ENCODE measurements at regions not wholly inside any gene's neighbourhood (a gene's known extent, or its start where the extent isn't known, plus 50 kb on each side); places are given as distances from the start of the nearest gene placed in this dataset.

DNA sequence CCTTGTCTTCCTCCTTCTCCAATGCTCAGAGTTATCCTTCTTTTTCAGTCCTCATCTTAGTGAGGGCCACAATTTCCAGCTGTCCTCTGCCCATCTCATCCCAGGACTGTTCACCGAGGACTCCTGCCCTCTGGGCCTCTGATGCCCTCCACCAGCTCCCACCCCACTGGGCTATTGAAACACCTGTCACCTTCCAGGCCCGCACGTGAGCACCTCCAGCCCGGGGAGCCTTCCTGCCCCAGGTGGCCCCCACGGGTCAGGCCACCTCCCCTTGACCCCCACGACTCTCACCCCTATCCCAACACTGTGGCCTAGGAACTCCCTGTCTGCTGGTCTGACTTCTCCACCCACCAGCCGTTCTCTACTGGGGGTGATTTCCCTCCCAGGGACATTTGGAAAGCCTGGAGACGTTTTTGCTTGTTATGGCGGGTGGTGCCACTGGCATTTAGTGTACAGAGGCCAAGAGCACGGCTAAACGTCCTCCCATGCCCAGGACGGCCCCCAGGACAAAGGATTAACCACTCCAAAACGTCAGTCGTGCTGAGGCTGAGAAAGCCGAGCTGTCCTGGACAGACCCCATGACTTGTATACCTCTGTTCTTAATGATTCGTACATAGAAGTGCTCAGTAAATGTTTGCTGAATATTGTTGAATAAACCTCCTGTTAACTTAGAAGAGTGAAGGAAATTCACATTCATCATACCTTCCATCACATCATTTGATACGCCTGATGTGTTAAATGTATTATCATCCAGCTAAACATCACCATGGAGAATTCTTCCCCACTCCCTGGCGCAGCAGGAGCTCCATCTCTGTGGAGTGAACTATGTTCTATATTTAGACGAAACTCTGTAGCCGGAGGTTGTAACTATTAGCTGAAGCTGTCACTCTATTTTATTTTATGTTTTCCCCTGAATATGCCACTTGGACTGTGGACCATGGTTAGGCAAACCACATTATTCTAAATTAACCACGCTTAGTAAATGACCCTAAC is 270.1 kb upstream of the SHH start:
- Histone ChIP-seq H3K4me3 (replicated peaks; ENCODE audit: insufficient read depth, low read length) (no peak overlapping the region), H3K27ac (replicated peaks) (no peak overlapping the region), H3K27me3 (ENCODE audit: insufficient read depth, poor library complexity, severe bottlenecking) (no peaks in the 10 kb centered on the region)
- TF ChIP-seq SPI1 (IDR thresholded peaks at IDR 0.05; ENCODE audit: borderline replicate concordance, low read depth), result no peak
- TF ChIP-seq, protein P1, sequence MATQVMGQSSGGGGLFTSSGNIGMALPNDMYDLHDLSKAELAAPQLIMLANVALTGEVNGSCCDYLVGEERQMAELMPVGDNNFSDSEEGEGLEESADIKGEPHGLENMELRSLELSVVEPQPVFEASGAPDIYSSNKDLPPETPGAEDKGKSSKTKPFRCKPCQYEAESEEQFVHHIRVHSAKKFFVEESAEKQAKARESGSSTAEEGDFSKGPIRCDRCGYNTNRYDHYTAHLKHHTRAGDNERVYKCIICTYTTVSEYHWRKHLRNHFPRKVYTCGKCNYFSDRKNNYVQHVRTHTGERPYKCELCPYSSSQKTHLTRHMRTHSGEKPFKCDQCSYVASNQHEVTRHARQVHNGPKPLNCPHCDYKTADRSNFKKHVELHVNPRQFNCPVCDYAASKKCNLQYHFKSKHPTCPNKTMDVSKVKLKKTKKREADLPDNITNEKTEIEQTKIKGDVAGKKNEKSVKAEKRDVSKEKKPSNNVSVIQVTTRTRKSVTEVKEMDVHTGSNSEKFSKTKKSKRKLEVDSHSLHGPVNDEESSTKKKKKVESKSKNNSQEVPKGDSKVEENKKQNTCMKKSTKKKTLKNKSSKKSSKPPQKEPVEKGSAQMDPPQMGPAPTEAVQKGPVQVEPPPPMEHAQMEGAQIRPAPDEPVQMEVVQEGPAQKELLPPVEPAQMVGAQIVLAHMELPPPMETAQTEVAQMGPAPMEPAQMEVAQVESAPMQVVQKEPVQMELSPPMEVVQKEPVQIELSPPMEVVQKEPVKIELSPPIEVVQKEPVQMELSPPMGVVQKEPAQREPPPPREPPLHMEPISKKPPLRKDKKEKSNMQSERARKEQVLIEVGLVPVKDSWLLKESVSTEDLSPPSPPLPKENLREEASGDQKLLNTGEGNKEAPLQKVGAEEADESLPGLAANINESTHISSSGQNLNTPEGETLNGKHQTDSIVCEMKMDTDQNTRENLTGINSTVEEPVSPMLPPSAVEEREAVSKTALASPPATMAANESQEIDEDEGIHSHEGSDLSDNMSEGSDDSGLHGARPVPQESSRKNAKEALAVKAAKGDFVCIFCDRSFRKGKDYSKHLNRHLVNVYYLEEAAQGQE (IDR thresholded peaks at IDR 0.05; ENCODE audit: insufficient replicate concordance, low read depth), result no peak
- TF ChIP-seq, protein P2, sequence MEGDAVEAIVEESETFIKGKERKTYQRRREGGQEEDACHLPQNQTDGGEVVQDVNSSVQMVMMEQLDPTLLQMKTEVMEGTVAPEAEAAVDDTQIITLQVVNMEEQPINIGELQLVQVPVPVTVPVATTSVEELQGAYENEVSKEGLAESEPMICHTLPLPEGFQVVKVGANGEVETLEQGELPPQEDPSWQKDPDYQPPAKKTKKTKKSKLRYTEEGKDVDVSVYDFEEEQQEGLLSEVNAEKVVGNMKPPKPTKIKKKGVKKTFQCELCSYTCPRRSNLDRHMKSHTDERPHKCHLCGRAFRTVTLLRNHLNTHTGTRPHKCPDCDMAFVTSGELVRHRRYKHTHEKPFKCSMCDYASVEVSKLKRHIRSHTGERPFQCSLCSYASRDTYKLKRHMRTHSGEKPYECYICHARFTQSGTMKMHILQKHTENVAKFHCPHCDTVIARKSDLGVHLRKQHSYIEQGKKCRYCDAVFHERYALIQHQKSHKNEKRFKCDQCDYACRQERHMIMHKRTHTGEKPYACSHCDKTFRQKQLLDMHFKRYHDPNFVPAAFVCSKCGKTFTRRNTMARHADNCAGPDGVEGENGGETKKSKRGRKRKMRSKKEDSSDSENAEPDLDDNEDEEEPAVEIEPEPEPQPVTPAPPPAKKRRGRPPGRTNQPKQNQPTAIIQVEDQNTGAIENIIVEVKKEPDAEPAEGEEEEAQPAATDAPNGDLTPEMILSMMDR (IDR thresholded peaks at IDR 0.05; ENCODE audit: insufficient read depth, low read length), result no peak
- no peak for TF ChIP-seq POLR2AphosphoS5 (IDR thresholded peaks at IDR 0.05; ENCODE audit: low read depth)
- no peak for TF ChIP-seq GABPA (IDR thresholded peaks at IDR 0.05; ENCODE audit: low read depth)
- DNase-seq (ENCODE audit: low read depth in 1 of 2, low spot score in 1 of 2), result no peak

DNA sequence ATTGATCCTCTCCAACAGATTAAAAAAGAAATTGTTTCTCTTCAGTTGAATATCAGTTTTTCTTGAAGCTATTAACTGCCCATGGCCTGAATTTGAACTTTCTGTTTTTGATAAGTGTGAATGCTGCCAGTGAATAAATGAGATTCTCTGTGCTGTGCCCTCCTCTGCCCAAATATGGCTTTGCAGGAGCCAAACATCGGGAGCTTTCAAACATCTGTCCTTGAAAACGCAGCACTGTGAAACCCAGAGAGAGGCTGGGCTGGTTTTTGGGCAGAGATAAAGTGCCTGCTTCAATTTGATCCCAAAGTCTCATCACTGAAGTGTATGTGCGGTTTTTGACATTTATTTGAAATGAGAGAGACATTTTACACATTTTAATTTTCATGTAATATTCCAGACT is 268.3 kb upstream of the SHH start:
- no peak for DNase-seq (ENCODE audit: low read depth in 1 of 2, low spot score in 1 of 2)

DNA sequence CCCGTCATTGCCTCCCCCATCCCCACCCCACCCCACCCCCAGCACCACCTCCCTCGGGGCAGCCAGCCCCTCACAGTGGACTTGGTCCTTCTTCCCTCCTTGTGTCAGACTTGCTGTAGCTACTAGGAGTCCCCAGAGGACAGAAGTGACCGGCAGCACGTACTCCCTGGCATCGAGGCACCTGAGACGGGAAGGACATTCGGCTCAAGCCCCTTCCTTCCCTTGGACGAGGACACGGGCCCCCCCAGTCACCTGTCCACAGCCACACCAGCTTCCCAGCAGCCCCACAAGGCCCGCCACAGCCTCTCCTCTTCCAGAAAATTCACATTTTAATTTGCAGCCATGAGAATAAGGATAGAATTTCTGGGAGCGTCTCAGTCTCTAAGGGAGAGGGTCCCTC is 267.8 kb upstream of the SHH start:
- TF ChIP-seq SPI1 (IDR thresholded peaks at IDR 0.05; ENCODE audit: borderline replicate concordance, low read depth) (no peak), GABPA (IDR thresholded peaks at IDR 0.05; ENCODE audit: low read depth) (no peak), POLR2AphosphoS5 (IDR thresholded peaks at IDR 0.05; ENCODE audit: low read depth) (no peak)
- TF ChIP-seq, protein P2 (IDR thresholded peaks at IDR 0.05; ENCODE audit: insufficient read depth, low read length), result no peak
- H3K27ac ChIP-seq (replicated peaks), result no peak overlapping the region
- H3K4me3 ChIP-seq (replicated peaks; ENCODE audit: insufficient read depth, low read length), result no peak overlapping the region
- no peak for DNase-seq (ENCODE audit: low read depth in 1 of 2, low spot score in 1 of 2)
- no peaks in the 10 kb centered on the region for H3K27me3 ChIP-seq (ENCODE audit: insufficient read depth, poor library complexity, severe bottlenecking)

More for the DNA sequence above, 268.3 kb upstream of the SHH start:
- TF ChIP-seq SPI1 (IDR thresholded peaks at IDR 0.05; ENCODE audit: borderline replicate concordance, low read depth) (no peak), GABPA (IDR thresholded peaks at IDR 0.05; ENCODE audit: low read depth) (no peak), POLR2AphosphoS5 (IDR thresholded peaks at IDR 0.05; ENCODE audit: low read depth) (no peak)
- TF ChIP-seq, protein P2 (IDR thresholded peaks at IDR 0.05; ENCODE audit: insufficient read depth, low read length), result no peak
- TF ChIP-seq, protein P1 (IDR thresholded peaks at IDR 0.05; ENCODE audit: insufficient replicate concordance, low read depth), result no peak
- Histone ChIP-seq H3K27me3 (ENCODE audit: insufficient read depth, poor library complexity, severe bottlenecking) (no peaks in the 10 kb centered on the region), H3K4me3 (replicated peaks; ENCODE audit: insufficient read depth, low read length) (no peak overlapping the region), H3K27ac (replicated peaks) (no peak overlapping the region)
